HG02973 (cell line): ENCODE measurements at regions not wholly inside any gene's neighbourhood (a gene's known extent, or its start where the extent isn't known, plus 50 kb on each side); places are given as distances from the start of the nearest gene placed in this dataset.

Experiments used
- ATAC-seq: cut with Tn5 transposase; IDR thresholded peaks from one replicate; pipeline ENCODE4 v1.9.1; 2021; ENCODE audit warnings: moderate library complexity; ENCODE audit not compliant: unreplicated experiment

DNA sequence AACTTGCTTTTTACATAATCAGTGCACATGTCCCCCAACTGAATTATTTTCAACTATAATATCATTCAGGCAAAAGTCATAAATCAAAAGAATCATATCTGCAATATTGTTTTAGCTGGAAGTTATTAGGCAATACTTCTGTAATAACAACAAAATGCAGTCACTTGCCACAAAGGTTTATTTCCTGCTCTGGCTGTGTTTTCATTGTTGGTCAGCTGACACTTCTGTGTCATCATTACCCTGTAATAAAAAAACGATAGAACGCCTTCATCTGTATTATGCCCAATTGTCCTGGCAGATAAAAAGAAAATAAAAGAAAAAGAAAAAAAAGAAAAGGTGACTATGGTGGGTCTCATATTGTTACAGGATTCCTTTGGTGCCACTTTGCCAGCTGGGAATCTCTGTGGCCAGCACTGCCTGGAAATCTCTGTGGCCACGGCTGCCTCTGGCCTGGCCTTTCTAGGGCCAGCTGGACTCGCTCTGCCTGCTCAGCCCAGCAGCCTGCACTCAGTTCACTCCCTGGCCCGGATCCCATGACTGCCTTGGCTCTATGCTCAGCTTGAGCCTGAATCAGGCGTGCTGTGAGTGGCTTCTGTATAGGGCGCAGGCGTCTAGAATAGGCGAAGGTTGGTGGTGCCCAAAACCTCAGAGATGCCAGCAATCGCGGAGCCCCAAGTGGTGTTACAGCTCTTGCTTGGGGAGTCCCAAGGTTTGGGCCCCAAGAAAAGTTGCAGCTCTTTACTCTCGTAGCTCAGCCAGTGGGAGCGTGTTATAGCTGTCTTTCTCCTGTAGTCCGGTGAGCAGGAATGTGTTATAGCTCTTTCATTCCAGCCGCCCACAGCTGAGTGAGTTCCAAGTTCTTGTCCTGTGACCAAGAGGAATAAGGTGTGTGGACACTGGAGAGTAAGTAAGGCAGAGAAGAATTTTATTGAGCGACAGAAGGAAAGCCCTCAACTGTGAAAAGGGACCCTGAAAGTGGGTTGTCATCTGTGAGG, 1227.1 kb downstream of the SLITRK1 start:
- ATAC-seq, result no peak

DNA sequence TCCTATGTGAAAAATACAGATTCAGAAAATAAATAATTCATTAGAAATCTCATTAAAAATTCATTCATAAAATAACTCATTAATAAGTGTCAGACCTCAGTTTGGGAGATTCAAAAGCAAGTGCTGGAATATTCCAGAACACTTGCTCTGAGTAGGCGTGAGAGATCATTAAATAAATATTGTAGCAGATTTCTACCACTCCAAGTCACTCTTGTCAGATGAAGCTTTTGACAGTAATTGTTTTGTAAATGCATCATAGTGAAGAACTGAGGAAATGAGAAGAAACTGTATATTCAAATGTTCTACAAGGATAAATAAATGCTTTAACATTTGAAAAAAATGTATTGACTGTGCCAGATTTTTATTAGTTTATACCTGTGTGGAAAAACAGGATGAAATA, 1228.1 kb downstream of the SLITRK1 start:
- no peak for ATAC-seq

DNA sequence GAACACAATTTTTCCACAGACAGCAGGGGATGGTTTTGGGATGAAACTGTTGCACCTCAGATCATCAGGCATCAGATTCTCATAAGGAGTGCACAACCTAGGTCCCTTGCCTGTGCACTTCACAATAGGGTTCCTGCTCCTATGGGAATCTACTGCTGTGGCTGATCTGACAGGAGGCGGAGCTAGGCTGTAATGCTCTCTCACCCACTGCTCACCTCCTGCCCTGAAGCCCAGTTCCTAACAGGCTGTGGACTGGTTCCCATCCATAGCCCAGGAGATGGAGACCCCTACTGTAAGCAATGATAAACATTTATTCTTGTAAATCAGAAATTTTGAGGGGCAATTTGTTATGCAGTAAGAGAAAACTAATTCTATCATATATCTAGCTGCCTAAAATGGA, 1234.7 kb downstream of the SLITRK1 start:
- ATAC-seq, result no peak

GRCh38 chr13:82636119-82636518, 1246.2 kb downstream of the SLITRK1 start:
- ATAC-seq, result no peak

GRCh38 chr13:82634946-82635345, 1247.3 kb downstream of the SLITRK1 start:
- ATAC-seq, result no peak

DNA sequence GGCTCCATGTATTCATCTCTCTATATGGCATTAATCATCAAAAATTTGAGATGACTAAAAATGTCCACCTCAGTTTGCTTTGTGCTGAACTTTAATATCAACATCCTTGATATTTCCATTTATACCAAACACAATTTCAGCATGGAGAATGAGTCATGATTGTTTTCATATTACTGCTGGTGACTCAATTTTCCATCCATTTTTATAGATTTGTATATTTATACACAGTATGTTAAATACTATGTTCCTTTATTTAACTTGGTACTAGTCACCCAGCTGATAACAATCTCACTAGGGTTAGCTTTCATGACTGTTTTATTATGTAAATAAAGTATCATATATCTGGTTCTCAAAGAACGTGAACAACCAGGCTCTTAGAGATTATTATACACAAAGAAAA, 1255.1 kb downstream of the SLITRK1 start:
- ATAC-seq, result no peak

- ATAC-seq, result no peak
Measured at GRCh38 chr13:82625717-82626116, 1256.6 kb downstream of the SLITRK1 start.

DNA sequence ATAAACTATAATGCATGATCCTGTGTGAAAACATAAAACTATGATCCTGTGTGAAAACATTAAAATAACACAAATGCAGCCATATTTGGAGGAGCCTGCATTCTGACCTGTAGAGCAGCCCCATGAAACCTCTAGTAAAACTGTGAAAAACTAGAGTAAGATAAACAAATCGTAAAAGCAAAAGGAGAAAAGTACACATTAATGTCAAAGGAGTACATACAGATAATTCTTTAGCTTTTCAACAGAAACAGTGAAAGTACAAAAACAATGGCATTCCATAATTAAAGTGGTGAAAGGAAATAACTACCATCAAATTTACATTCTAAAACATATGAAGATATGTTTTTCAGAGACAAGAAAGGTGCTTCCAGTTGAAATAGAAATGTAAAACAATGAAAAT, 1267.2 kb downstream of the SLITRK1 start:
- no peak for ATAC-seq

- ATAC-seq, result no peak
Measured at GRCh38 chr13:82614086-82614485, 1268.2 kb downstream of the SLITRK1 start.

DNA sequence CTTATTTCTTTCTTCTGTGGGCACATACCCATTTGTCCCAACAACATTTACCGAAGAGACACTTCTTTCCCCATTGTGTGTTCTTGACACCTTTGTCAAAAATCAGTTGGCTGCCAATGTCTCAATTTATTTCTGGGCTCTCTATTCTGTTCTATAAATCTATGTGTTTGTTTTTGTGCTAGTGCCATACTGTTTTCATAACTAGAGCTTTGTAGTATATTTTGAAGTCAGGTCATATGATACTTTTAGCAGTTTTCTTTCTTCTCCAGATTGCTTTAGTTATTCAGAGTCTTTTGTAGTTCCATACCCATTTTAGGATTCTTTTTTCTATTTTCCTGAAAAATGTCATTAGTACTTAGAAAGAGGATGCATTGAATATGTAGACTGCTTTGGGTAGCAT, 1276.3 kb downstream of the SLITRK1 start:
- ATAC-seq, result no peak

DNA sequence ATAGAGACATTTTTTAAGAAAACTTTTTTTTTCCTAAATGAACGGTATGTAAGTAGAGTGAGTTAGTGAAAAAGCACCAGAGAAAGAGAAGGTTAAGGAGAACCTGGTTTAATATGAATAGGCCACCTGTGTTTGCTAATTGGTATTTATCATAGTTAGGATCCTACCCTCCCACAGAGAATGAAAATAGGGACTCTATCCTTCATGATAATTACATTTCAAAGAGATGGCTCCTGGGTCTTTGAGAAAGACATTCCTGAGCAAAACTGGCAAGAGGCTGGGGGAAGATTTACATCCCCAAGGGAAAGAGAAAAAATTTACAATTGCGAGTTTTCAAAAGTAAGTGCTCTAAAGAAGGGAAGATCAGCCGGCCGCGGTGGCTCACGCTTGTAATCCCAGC, 1284.5 kb downstream of the SLITRK1 start:
- no peak for ATAC-seq

- ATAC-seq, result no peak
Measured at GRCh38 chr13:82593239-82593638, 1289.0 kb downstream of the SLITRK1 start.

- no peak for ATAC-seq
Measured at GRCh38 chr13:82571653-82572052, 1310.6 kb downstream of the SLITRK1 start.

- ATAC-seq, result no peak
Measured at GRCh38 chr13:82569581-82569980, 1312.7 kb downstream of the SLITRK1 start.

GRCh38 chr13:82566864-82567263, 1315.4 kb downstream of the SLITRK1 start:
- ATAC-seq, result no peak

DNA sequence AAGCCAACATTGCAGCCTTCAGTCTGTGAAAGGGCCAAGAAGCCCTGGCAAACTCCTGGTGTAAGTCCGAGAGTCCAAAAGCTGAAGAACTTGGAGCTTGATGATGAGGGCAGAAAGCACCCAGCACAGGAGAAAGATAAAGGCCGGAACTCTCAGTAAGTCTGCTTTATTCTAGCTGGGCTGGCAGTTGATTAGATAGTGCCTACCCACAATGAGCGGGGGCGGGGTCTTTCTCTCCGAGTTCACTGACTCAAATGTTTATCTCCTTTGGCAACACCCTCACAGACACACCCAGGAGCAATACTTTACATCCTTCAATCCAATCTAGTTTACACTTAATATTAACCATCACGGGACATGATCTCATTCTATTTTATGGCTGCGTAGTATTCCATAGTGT, 1317.1 kb downstream of the SLITRK1 start:
- ATAC-seq, result no peak

DNA sequence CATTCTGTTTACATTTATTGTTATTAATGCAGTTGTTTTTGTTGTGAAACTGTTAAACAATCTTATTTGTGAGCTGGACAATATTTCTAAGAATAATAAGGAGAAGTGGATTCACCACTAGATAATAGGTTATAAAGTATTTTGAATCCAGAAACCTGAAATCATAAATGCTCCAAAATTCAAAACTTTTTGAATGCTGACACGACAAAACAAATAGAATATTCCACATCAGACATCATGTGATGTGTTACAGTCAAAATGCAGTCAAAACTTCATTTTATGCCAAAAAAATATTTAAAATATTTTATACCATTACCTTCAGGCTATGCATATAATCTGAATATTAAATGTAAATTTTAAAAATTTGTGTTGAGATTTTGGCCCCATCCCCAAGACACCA, 1321.4 kb downstream of the SLITRK1 start:
- ATAC-seq, result no peak

GRCh38 chr13:82522872-82523271, 1359.4 kb downstream of the SLITRK1 start:
- no peak for ATAC-seq

- no peak for ATAC-seq
Measured at GRCh38 chr13:82506805-82507414, 1375.4 kb downstream of the SLITRK1 start.

GRCh38 chr13:82501834-82502233, 1380.4 kb downstream of the SLITRK1 start:
- no peak for ATAC-seq

- ATAC-seq, result no peak
Measured at GRCh38 chr13:82480415-82480814, 1401.9 kb downstream of the SLITRK1 start.

GRCh38 chr13:82477436-82477835, 1404.8 kb downstream of the SLITRK1 start:
- ATAC-seq, result no peak
